ENCODE measurements at regions not wholly inside any gene's neighbourhood (a gene's known extent, or its start where the extent isn't known, plus 50 kb on each side); places are given as distances from the start of the nearest gene placed in this dataset.
A peak's percentile ranks its signal among the peaks of the same experiment; 100 is the strongest.

DNA sequence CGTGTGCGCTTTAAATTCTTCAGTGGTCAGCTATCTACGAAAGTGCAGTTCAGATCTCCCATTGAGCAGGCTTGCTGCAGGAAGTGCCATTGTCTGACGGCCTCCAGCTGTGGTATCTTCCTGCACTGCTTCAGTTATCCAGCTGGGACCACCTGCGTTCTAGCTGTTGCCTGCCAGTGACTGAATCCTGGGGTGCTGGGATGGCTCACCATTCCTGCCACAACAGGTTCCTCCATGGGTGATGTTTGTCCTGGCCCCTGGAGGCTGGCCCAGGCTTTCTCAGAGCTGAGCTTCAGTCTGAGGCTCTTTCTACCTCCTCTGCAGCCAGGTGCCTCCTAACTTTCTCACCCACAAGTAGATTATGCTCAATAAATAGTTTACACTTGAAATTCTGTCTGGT lies 498.5 kb upstream of the HS6ST1 start:
- DNase-seq (ENCODE audit: low read depth in 4 of 4, low spot score in 3 of 4): peak in 1 of 4 donors; percentile 35

DNA sequence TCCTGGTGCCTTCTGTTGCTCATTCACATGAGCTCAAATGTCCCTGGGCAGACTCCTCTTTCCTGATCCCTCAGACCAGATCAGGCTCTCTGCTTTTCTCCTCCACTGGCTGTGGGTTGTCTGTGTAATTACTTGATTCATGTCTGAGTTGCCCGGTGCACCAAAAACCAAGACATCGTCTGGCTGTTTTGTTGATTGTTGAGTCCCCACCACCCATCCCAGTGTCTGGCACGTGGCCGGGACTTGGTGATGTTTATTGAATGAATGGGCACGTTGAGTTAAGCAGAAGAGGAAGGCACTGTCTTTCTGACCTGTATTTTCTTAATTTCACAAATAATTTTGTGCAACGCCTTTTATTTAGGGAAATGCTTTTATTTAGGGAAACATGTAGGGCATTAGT lies 499.1 kb upstream of the HS6ST1 start:
- no peak for DNase-seq (ENCODE audit: low read depth in 4 of 4, low spot score in 3 of 4)

DNA sequence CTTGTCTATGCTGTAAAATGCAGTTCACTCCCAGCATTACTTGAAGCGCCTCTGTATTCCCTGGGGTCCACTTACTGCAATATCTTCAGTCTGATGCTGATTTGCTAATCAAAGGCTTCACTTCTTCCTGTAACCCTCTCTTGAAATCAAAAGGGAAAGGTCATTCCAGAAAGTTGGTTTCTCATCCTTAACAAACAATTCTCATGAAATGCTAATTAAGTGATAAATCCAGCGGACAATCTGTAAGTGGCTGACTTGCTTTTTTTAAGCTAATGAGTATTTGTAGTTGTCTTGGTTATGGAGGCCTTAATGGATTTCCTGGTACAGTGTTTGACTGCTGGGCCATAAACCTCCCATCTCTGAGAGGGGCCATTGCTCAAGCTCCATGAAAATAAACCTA lies 499.6 kb upstream of the HS6ST1 start:
- no peak for DNase-seq (ENCODE audit: low read depth in 4 of 4, low spot score in 3 of 4)

DNA sequence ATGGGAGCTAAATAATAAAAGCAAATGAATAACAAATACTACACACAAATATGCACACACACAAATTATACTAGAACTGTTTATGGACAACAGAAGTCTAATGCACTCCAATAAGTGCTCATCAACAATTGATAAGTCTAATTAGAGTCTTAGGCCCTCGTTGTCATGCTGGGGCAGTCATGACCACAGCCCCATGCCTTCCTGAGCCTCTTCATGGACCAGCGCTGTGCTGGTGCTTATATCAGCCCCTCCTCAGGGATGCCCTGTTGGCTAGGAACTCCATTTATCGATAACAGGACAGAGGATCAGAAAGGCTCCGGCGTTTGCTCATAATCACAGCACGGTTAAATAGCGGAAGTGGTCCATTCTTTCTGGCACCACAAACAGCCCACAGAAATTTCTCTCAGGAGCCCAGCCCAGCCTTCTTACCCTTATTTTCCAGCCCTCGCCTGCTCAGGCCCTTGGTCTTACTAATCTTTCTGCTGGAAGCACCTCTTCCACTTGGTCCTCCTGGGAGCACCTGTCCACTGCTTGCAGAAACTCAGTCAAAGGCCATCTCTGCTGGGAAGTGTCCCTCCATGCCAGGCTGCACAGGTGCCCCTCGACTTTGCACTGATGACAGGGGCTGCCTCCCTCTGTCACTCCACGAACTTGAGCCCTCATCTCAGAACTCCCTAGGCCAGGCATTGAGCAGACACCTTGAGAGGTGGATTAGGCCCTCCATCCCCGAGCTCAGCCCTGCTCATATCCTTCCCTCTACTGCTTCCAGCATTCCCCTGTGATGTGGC lies 500.2 kb upstream of the HS6ST1 start:
- no peak for DNase-seq (ENCODE audit: low read depth in 4 of 4, low spot score in 3 of 4)

DNA sequence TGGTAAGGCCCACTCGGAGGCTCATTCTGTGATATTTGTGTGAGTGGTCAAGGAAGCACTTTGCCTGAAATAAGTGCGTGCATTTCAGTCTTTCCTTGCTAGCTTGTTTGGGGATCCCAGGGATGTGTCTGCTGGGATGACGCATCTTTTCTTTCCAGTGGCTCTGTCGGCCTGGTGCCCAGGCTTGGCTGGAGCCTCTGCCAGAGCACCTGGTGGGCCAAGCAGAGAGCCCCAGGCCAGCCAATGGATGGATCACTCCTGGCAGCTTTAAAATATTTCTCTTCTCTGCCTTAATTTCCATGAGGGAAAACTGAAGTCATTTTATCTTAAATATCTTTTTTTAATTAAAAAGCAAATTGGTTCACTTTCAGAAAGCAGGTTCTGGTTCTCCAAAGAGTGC lies 501.8 kb upstream of the HS6ST1 start:
- no peak for DNase-seq (ENCODE audit: low read depth in 4 of 4, low spot score in 3 of 4)

DNA sequence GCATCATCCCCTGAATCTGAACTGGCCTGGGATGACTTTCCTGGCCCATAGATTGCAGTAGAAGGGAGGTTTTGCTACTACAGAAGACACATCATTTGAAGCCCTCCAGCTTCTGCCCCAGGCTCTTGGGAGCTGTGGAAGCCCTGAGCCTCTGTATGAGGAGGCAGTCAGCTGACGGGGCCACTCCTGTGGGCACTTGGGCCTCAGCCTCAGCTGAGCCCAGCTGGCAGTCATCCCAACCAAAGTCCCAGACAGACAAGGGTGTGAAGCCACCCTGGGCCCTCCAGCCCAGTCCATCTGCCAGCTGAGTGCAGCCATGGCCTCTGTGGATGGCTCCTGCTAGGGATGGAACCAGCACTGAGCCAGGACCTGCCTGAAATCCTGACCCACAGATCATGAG lies 502.3 kb upstream of the HS6ST1 start:
- no peak for DNase-seq (ENCODE audit: low read depth in 4 of 4, low spot score in 3 of 4)

DNA sequence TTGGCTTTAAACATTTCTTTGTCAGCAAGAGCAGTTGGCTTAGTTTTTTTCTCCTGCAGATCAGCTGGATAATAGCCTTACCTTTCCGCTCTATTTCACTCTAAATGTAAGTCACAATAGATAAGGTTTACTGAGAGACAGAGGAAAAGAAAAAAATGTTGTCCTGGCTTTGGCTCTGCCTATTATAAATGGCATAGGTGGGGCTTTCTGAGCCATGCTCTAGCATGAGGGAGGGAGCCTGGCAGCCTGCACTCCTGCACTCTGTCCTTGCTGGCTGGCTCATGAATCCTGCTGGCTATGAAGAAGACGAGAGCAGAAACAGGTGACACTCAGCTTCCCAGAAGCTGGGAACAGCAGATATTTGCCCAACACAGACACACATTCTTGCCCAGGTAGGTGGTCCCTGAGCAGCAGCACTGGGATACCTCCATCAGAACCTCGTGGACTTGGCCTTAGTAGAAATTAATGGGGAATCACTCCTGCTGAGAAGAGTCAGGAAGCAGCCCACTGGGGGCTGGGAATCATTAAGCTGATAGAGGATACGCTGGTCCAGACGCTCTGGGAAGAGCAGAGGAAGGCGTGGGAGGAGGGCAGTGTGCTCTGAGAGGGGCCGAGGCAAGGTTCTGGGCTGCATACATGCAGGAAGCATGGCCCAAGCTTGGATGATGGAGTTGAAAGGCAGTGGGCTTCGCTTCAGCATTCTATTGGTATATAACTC lies 514.4 kb upstream of the HS6ST1 start:
- no peak for DNase-seq (ENCODE audit: low read depth in 4 of 4, low spot score in 3 of 4)

DNA sequence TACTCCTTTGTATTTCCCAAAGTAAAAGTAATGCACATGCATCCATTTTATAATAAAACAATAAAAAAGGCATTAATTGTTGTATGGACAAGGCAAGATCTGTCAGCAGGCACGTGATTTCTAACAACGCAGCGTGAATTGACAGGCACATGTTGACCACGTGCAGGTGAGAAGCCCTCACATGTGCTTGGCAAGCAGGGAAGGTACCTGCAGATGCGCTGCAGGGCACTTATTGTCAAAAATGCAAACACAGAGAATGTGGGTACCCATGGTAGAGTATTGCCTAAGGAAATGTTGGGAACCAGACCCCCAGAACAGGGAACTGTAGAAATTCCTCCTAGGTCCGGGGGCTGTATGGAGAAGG lies 515.0 kb upstream of the HS6ST1 start:
- DNase-seq (ENCODE audit: low read depth in 4 of 4, low spot score in 3 of 4): no peak

DNA sequence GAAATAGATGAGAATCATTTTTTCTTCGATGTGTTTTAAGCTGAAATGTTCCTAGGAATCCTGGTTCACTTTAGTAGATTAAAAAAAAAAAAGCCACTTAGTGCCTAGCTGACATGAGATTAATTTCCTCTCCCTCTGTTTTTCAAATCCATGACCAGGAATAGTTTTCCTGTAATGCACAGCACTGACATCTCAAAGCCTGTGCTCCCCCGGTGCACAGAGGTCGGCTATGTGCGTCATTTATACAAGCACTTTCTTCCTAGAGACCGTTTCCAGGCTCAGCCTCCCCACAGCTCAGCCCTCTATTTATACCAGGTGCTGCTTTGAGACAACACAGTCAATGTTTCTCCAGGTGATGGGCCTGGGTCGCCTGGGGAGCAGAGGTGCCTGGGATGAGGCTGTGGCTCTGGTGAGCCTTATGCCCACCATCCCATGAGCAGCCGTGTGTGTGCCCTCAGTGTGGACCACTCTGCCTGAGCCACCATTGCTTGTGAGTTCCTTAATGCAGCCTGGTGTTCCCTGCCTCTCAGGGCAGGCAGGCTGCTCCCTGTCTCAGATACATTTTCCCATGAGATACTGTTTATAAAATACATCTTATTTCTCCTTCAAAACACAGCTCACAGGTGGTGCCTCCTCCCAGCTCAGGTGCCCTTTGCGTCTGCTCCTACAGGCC lies 515.7 kb upstream of the HS6ST1 start:
- DNase-seq (ENCODE audit: low read depth in 4 of 4, low spot score in 3 of 4): no peak

DNA sequence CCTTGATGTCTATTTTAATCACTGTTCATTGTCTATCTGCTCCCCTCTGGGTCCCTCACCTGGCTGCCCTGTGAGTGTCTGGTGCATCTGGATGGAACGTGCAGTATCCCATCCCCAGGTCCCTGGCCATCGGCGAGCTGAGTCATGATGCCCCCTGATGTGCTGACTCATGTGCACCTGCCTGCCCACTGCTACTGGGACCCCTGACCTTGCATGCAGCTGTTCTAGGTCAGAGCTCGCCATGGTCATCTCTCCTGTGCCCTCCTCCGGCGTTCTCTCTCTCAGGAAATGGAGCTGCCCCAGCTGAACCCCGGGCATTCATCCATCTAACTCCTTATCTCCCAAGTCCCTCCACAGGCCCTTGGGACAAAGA lies 516.2 kb upstream of the HS6ST1 start:
- no peak for DNase-seq (ENCODE audit: low read depth in 4 of 4, low spot score in 3 of 4)

DNA sequence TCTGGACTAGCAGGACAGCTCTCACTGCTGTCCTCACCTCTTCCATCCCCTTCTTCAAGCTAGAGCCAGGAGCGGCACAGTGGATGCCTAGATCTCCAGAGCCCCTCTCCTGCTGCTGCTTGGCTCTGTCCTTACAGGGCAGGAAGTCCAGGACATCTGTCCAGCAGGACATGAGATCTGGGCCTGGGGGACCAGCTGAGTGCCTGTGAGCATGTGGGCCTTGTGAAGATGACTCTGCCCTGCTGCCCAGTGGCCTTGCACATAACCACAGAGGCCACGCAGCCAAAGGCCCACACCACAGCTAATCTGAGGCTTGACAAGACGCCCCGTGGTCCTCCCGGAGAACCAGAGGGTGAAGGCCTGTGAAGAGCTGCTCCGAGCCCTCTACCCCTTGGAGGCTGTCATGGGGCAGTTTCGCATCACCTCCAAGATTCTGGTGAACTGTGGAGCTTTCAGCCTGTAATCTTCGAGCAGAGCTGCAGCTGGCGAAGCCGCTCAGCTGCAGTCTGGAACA lies 516.7 kb upstream of the HS6ST1 start:
- no peak for DNase-seq (ENCODE audit: low read depth in 4 of 4, low spot score in 3 of 4)

DNA sequence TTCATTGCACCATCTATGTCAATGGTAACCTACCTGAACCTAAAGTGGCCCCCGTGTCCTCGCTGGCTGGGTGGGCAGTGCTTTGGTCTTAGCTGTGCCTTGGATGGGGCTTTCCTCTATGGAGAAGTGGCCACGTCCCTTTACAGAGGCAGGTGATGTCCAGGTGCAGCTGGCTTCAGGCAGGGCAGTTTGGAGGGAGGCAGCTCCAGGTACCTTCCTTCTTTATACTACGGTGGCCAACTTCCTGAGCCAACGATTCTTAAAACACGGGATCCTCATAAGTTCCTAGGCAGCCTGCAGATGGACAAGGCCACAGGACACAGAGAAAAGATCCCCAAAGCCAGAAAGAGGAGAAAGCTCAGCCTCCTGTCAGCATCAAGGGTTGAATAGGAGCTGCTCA lies 517.3 kb upstream of the HS6ST1 start:
- no peak for DNase-seq (ENCODE audit: low read depth in 4 of 4, low spot score in 3 of 4)

DNA sequence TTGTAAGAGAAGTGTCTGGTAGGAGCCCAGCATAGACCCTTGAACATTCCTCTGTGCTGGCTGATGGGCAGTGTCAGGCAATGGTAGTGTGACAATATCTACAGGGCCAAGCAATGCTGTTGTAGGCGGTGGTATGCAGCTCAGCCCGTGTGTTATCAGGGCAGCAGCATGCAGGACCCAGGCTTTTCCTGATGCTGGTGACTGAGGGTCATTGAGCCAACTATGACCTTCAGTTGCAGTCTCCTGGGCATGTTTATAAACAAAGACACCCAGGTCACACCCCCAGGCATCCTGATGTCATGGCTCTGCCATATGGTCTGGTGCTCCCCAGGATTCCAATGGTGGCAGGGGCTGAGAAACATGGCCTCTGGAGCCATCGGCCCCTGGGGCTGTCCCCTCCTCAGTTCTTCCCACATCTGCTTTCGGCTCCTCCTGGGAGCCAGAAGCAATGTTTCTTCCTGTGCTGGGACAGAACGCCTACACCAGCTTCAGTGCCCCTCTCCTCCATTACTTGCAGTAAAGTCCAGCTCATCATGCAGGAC lies 518.0 kb upstream of the HS6ST1 start:
- no peak for DNase-seq (ENCODE audit: low read depth in 4 of 4, low spot score in 3 of 4)

DNA sequence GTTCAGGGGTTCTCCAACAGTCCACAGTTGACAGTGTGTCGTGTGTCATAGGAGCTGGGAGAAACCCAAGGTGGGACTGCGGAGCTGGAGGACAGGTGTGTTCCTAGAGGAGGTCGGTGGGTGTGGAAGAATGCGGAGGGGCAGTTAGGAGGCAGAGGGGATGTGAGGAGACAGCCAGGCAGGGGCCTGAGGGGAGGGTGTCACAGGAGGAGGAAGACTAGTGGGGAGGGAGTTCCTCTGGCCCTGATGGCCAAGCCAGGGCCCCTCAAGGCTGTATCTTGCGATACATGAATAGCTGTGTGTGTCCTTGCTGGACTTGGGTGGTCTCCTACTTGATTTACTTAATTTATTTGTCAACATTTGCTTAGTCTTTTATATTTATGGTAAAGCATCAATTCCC lies 519.6 kb upstream of the HS6ST1 start:
- DNase-seq (ENCODE audit: low read depth in 4 of 4, low spot score in 3 of 4): no peak

DNA sequence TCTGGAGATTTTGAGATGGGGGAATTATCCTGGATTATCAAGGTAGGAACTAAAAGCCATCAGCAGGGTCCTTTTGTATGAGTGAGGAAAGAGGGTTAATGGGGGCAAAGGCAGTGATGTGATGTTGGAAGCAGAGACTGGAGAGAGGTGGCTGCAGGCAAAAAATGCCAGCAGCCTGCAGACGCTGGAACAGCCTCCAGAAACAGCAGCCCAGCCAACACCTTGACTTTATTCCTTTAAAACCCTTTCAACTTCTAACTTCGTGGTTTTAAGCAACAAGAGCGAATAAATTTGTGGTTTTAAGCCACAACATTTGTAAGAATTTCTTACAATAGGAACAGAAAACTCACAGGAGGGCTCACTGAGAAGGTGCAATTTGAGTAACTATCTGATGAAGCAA lies 523.1 kb upstream of the HS6ST1 start:
- DNase-seq (ENCODE audit: low read depth in 4 of 4, low spot score in 3 of 4): no peak

DNA sequence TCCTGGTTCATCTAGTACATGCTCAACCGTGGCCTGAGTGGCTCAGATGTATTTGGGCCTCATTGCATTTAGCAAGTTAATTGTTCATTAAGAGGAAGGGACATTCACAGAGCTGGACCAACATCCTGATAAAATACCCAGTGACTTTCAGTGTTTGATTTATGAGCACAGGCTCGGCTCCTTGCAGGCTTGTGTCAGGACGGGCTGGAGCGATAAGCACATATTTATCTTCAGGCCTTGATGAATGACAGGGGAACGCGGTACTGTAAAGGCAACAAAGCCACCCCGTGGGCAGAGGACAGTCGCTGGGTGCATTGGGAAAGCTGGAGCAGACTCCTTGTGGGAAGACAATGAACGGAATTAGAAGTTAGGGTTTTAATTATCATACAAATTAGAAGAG lies 548.6 kb upstream of the HS6ST1 start:
- DNase-seq (ENCODE audit: low read depth in 4 of 4, low spot score in 3 of 4): no peak

DNA sequence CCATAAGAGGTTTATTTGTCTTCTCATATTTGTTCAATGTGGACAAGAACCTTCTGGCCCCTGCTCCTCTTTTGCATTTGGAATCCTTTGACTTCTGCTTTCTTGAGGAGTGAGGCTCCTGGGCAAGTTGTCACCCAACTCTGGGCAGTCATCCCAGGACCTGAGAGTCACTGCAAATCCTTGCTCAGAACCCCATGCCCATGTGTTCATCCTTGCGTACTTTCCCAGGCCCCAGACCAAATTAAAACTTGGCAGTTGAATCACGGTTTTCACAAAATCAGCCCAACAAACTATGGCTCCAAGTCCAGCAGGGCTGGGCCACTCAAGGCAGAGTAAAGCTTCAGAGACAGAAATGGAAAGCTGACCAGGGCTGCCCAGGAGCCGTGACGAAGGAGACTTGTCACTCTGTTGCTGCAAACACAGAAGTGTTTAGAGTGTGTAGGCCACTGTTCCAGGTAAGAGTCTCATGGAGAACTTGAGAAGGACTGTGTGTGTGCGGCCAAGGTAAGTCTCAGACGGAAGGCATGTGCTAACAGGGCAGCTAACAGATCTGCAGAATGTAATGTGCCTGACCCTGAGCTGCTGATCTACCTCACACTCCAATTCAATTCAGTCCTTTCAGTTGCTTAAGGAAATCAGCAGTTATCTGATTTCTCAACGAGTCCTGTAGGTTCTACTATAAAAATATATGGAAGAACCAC lies 549.4 kb upstream of the HS6ST1 start:
- DNase-seq (ENCODE audit: low read depth in 4 of 4, low spot score in 3 of 4): no peak

DNA sequence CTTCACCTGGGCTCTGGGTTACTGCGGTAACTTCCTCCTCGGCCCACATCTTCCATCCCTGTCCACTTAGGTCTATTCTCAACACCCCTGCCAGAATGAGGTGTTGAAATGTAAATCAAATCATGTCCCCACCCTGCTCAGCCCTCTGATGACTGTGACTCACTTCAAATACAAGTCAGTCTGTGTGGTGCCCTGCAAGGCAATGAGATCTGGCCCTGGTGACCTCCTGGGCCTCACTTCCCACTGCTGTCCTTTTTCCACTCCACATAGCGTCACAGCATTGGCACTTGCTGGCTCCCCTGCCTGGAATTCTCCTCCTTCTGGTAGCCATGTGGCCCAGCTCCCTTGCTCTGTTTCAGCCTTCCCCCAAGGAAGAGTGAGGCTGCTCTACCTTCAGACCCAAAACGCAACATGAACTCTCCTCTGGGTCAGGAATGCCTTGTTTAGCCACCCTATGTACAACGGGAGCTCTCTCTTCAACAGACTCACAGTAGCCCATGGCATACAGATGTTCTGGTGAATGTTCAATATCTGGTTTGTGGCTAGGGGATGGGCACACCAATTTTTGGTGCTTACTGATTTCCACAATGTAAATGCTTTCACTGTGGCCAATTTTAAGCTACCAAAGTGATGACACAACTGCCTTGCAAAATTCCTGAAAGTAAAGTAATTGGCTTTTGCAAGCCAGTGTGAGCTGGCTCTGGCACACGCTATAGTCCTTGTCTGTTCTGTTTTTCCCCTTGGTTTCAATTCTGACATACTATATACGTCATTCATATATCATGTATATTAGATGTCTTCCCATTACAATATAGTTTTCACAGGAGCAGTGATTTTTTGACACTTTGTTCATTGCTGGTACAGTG lies 550.3 kb upstream of the HS6ST1 start:
- no peak for DNase-seq (ENCODE audit: low read depth in 4 of 4, low spot score in 3 of 4)

DNA sequence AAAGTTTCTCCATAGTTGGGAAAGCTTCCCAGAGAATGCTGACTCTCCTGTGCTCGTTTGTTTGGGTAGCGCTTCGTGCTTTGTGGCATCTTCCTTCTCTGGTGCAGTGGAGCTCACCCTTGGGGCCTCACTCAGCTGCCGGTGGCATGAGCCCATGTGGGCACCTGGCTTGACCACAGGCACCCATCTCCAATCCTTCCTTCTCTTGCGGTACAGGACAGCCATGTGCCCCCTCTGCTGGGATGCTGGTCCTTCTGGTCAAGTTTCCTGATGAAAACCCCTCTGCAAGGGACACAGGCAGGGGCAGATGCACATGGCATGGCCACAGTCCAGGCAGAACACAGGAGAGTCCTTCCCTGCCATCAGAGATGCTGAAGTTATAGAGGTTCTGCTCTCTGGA lies 555.9 kb upstream of the HS6ST1 start:
- DNase-seq (ENCODE audit: low read depth in 4 of 4, low spot score in 3 of 4): no peak
